ENCODE measurements at regions not wholly inside any gene's neighbourhood (a gene's known extent, or its start where the extent isn't known, plus 50 kb on each side); places are given as distances from the start of the nearest gene placed in this dataset.
"Not testable (repeated sequence)": the region's sequence is repeated elsewhere in the genome, so short reads cannot be mapped to it uniquely, and the experiment has no call there.

GRCh38 chr3:135632556-135633065 is 332.9 kb upstream of the PPP2R3A start:
- Mint-ChIP-seq H3K27me3 (peaks cover 0 to 3% of the 10 kb centered on the region in 2 donors), H3K4me3 (no peak overlapping the region), H3K9me3 (peaks cover 0 to 3% of the 10 kb centered on the region in 2 donors), H3K27ac (no peak overlapping the region), H3K4me1 (no peaks in the 10 kb centered on the region), H3K36me3 (no peaks in the 10 kb centered on the region)
- no peak for ATAC-seq (replicated peaks)
- DNase-seq = no peak

GRCh38 chr3:135633078-135633477 is 332.4 kb upstream of the PPP2R3A start:
- Mint-ChIP-seq H3K27ac (no peak overlapping the region), H3K27me3 (peaks cover 0 to 3% of the 10 kb centered on the region in 2 donors), H3K36me3 (no peaks in the 10 kb centered on the region), H3K4me3 (no peak overlapping the region), H3K9me3 (peaks cover 0 to 3% of the 10 kb centered on the region in 2 donors), H3K4me1 (no peaks in the 10 kb centered on the region)
- no peak for DNase-seq
- no peak for ATAC-seq (replicated peaks)

GRCh38 chr3:135636596-135636995 is 328.9 kb upstream of the PPP2R3A start:
- DNase-seq (no peak), ATAC-seq (replicated peaks) (no peak)
- Mint-ChIP-seq H3K4me1 (no peaks in the 10 kb centered on the region), H3K36me3 (no peaks in the 10 kb centered on the region), H3K27me3 (no peaks in the 10 kb centered on the region), H3K4me3 (no peak overlapping the region), H3K9me3 (peaks cover 0 to 1% of the 10 kb centered on the region in 2 donors), H3K27ac (no peak overlapping the region)

GRCh38 chr3:135637013-135637412 is 328.5 kb upstream of the PPP2R3A start:
- Mint-ChIP-seq H3K4me3 (no peak overlapping the region), H3K9me3 (peaks cover 0 to 1% of the 10 kb centered on the region in 2 donors), H3K27me3 (no peaks in the 10 kb centered on the region), H3K4me1 (no peaks in the 10 kb centered on the region), H3K36me3 (no peaks in the 10 kb centered on the region), H3K27ac (no peak overlapping the region)
- ATAC-seq (replicated peaks) = no peak
- DNase-seq = no peak

- no peaks in the 10 kb centered on the region for H3K36me3 Mint-ChIP-seq
- H3K27ac Mint-ChIP-seq = no peak overlapping the region
- ATAC-seq (replicated peaks) = no peak
- H3K9me3 Mint-ChIP-seq = peaks cover 5 to 7% of the 10 kb centered on the region in 2 donors
- no peak overlapping the region for H3K4me3 Mint-ChIP-seq
- no peaks in the 10 kb centered on the region for H3K27me3 Mint-ChIP-seq
- H3K4me1 Mint-ChIP-seq = no peaks in the 10 kb centered on the region
- no peak for DNase-seq
Measured at GRCh38 chr3:135641761-135642160, 323.8 kb upstream of the PPP2R3A start.

- DNase-seq = no peak
- H3K4me1 Mint-ChIP-seq = no peaks in the 10 kb centered on the region
- H3K36me3 Mint-ChIP-seq = peaks cover 0 to 1% of the 10 kb centered on the region in 2 donors
- ATAC-seq (replicated peaks) = no peak
- no peak overlapping the region for H3K27ac Mint-ChIP-seq
- H3K4me3 Mint-ChIP-seq = no peak overlapping the region
- no peaks in the 10 kb centered on the region for H3K27me3 Mint-ChIP-seq
- peaks cover 5 to 11% of the 10 kb centered on the region in 2 donors for H3K9me3 Mint-ChIP-seq
Measured at GRCh38 chr3:135645541-135645940, 320.0 kb upstream of the PPP2R3A start.

- Mint-ChIP-seq H3K27ac (no peak overlapping the region), H3K4me1 (no peaks in the 10 kb centered on the region), H3K4me3 (no peak overlapping the region), H3K36me3 (peaks cover 0 to 1% of the 10 kb centered on the region in 2 donors), H3K27me3 (no peaks in the 10 kb centered on the region), H3K9me3 (peaks cover 5 to 11% of the 10 kb centered on the region in 2 donors)
- DNase-seq = no peak
- no peak for ATAC-seq (replicated peaks)
Measured at GRCh38 chr3:135646873-135647272, 318.7 kb upstream of the PPP2R3A start.

- Mint-ChIP-seq H3K27ac (no peak overlapping the region), H3K36me3 (peaks cover 0 to 1% of the 10 kb centered on the region in 2 donors), H3K4me3 (no peak overlapping the region), H3K27me3 (no peaks in the 10 kb centered on the region), H3K4me1 (no peaks in the 10 kb centered on the region), H3K9me3 (peaks cover 5 to 11% of the 10 kb centered on the region in 2 donors)
- DNase-seq (no peak), ATAC-seq (replicated peaks) (no peak)
Measured at GRCh38 chr3:135649361-135649760, 316.2 kb upstream of the PPP2R3A start.

GRCh38 chr3:135650309-135650708 is 315.2 kb upstream of the PPP2R3A start:
- Mint-ChIP-seq H3K36me3 (peaks cover 0 to 1% of the 10 kb centered on the region in 2 donors), H3K9me3 (peaks cover 5 to 11% of the 10 kb centered on the region in 2 donors), H3K4me3 (no peak overlapping the region), H3K4me1 (no peaks in the 10 kb centered on the region), H3K27ac (no peak overlapping the region), H3K27me3 (no peaks in the 10 kb centered on the region)
- ATAC-seq (replicated peaks) (no peak), DNase-seq (no peak)

- ATAC-seq (replicated peaks) = no peak
- H3K4me1 Mint-ChIP-seq = no peaks in the 10 kb centered on the region
- H3K36me3 Mint-ChIP-seq = peaks cover 0 to 1% of the 10 kb centered on the region in 2 donors
- no peak for DNase-seq
- H3K27me3 Mint-ChIP-seq = no peaks in the 10 kb centered on the region
- peaks cover 0 to 2% of the 10 kb centered on the region in 2 donors for H3K9me3 Mint-ChIP-seq
- H3K4me3 Mint-ChIP-seq = no peak overlapping the region
- H3K27ac Mint-ChIP-seq = no peak overlapping the region
Measured at GRCh38 chr3:135652388-135652787, 313.1 kb upstream of the PPP2R3A start.

- DNase-seq (no peak), ATAC-seq (replicated peaks) (no peak)
- no peaks in the 10 kb centered on the region for H3K4me1 Mint-ChIP-seq
- H3K36me3 Mint-ChIP-seq = no peaks in the 10 kb centered on the region
- no peaks in the 10 kb centered on the region for H3K27me3 Mint-ChIP-seq
- H3K9me3 Mint-ChIP-seq = no peaks in the 10 kb centered on the region
- H3K4me3 Mint-ChIP-seq = no peak overlapping the region
- no peak overlapping the region for H3K27ac Mint-ChIP-seq
Measured at GRCh38 chr3:135655328-135655727, 310.2 kb upstream of the PPP2R3A start.

GRCh38 chr3:135658451-135658850 is 307.1 kb upstream of the PPP2R3A start:
- not testable (repeated sequence) for H3K36me3 Mint-ChIP-seq; H3K9me3 Mint-ChIP-seq; DNase-seq; H3K4me3 Mint-ChIP-seq; H3K4me1 Mint-ChIP-seq; ATAC-seq (replicated peaks); H3K27ac Mint-ChIP-seq; H3K27me3 Mint-ChIP-seq

- H3K4me3 Mint-ChIP-seq = no peak overlapping the region
- DNase-seq = no peak
- H3K36me3 Mint-ChIP-seq = no peaks in the 10 kb centered on the region
Measured at GRCh38 chr3:135667061-135667460, 298.5 kb upstream of the PPP2R3A start.

GRCh38 chr3:135674508-135674907 is 291.0 kb upstream of the PPP2R3A start:
- ATAC-seq (replicated peaks) (no peak), DNase-seq (no peak)
- Mint-ChIP-seq H3K27ac (no peak overlapping the region), H3K36me3 (no peaks in the 10 kb centered on the region), H3K4me3 (no peak overlapping the region), H3K27me3 (no peaks in the 10 kb centered on the region), H3K4me1 (no peaks in the 10 kb centered on the region), H3K9me3 (peaks cover 2 to 5% of the 10 kb centered on the region in 2 donors)

More at GRCh38 chr3:135667061-135667460, 298.5 kb upstream of the PPP2R3A start:
- no peak for ATAC-seq (replicated peaks)
- Mint-ChIP-seq H3K27me3 (no peaks in the 10 kb centered on the region), H3K4me1 (no peaks in the 10 kb centered on the region), H3K9me3 (peaks cover 8 to 15% of the 10 kb centered on the region in 2 donors), H3K27ac (no peak overlapping the region)

GRCh38 chr3:135678386-135678785 is 287.1 kb upstream of the PPP2R3A start:
- ATAC-seq (replicated peaks) (no peak), DNase-seq (no peak)
- Mint-ChIP-seq H3K9me3 (peaks cover 5 to 10% of the 10 kb centered on the region in 2 donors), H3K4me1 (no peaks in the 10 kb centered on the region), H3K27ac (no peak overlapping the region), H3K4me3 (no peak overlapping the region), H3K36me3 (no peaks in the 10 kb centered on the region), H3K27me3 (no peaks in the 10 kb centered on the region)

- H3K27ac Mint-ChIP-seq = no peak overlapping the region
- no peaks in the 10 kb centered on the region for H3K36me3 Mint-ChIP-seq
- DNase-seq (no peak), ATAC-seq (replicated peaks) (no peak)
- no peaks in the 10 kb centered on the region for H3K4me1 Mint-ChIP-seq
- H3K4me3 Mint-ChIP-seq = no peak overlapping the region
- peaks cover 0 to 8% of the 10 kb centered on the region in 2 donors for H3K9me3 Mint-ChIP-seq
- no peaks in the 10 kb centered on the region for H3K27me3 Mint-ChIP-seq
Measured at GRCh38 chr3:135688003-135688402, 277.5 kb upstream of the PPP2R3A start.
